ENCODE measurements at regions not wholly inside any gene's neighbourhood (a gene's known extent, or its start where the extent isn't known, plus 50 kb on each side); places are given as distances from the start of the nearest gene placed in this dataset.

- Histone ChIP-seq H3K9me3 (ENCODE audit: control insufficient read depth, insufficient read depth, low read length) (no peaks in the 10 kb centered on the region), H3K79me2 (ENCODE audit: control insufficient read depth, low read length) (no peaks in the 10 kb centered on the region), H3K27ac (ENCODE audit: low read depth, low read length) (no peak overlapping the region), H3K4me3 (ENCODE audit: low read length) (no peak overlapping the region), H3K4me1 (ENCODE audit: control insufficient read depth, low read length) (no peaks in the 10 kb centered on the region), H3K36me3 (ENCODE audit: control insufficient read depth, low read length) (no peaks in the 10 kb centered on the region), H3F3A (ENCODE audit: control insufficient read depth, insufficient read depth) (no peaks in the 10 kb centered on the region), H3K9me2 (replicated peaks; ENCODE audit: control insufficient read depth, low read length) (no peaks in the 10 kb centered on the region), H3K4me2 (ENCODE audit: low read length) (no peak overlapping the region), H3K27me3 (ENCODE audit: control insufficient read depth, low read length) (no peaks in the 10 kb centered on the region), H4K20me1 (ENCODE audit: control insufficient read depth, insufficient read depth, low read depth, low read length) (no peaks in the 10 kb centered on the region)
- TF ChIP-seq EZH2phosphoT487 (IDR thresholded peaks at IDR 0.05; ENCODE audit: borderline replicate concordance, low read length) = no peak
- TF ChIP-seq, protein P1, sequence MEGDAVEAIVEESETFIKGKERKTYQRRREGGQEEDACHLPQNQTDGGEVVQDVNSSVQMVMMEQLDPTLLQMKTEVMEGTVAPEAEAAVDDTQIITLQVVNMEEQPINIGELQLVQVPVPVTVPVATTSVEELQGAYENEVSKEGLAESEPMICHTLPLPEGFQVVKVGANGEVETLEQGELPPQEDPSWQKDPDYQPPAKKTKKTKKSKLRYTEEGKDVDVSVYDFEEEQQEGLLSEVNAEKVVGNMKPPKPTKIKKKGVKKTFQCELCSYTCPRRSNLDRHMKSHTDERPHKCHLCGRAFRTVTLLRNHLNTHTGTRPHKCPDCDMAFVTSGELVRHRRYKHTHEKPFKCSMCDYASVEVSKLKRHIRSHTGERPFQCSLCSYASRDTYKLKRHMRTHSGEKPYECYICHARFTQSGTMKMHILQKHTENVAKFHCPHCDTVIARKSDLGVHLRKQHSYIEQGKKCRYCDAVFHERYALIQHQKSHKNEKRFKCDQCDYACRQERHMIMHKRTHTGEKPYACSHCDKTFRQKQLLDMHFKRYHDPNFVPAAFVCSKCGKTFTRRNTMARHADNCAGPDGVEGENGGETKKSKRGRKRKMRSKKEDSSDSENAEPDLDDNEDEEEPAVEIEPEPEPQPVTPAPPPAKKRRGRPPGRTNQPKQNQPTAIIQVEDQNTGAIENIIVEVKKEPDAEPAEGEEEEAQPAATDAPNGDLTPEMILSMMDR (IDR thresholded peaks at IDR 0.05; ENCODE audit: low read depth, low read length, poor library complexity, severe bottlenecking) = no peak
These were observed 248.2 kb upstream of the PITRM1 start for GRCh38 chr10:3420527-3421469.

- no peaks in the 10 kb centered on the region for H3F3A ChIP-seq (ENCODE audit: control insufficient read depth, insufficient read depth)
- H3K4me1 ChIP-seq (ENCODE audit: control insufficient read depth, low read length) = no peaks in the 10 kb centered on the region
- H3K4me3 ChIP-seq (ENCODE audit: low read length) = no peak overlapping the region
- no peaks in the 10 kb centered on the region for H3K36me3 ChIP-seq (ENCODE audit: control insufficient read depth, low read length)
- no peak overlapping the region for H3K27ac ChIP-seq (ENCODE audit: low read depth, low read length)
- no peak for TF ChIP-seq EZH2phosphoT487 (IDR thresholded peaks at IDR 0.05; ENCODE audit: borderline replicate concordance, low read length)
- TF ChIP-seq, protein P1 (IDR thresholded peaks at IDR 0.05; ENCODE audit: low read depth, low read length, poor library complexity, severe bottlenecking) = no peak
- no peaks in the 10 kb centered on the region for H3K27me3 ChIP-seq (ENCODE audit: control insufficient read depth, low read length)
- H3K9me3 ChIP-seq (ENCODE audit: control insufficient read depth, insufficient read depth, low read length) = no peaks in the 10 kb centered on the region
- H3K79me2 ChIP-seq (ENCODE audit: control insufficient read depth, low read length) = no peaks in the 10 kb centered on the region
- H3K4me2 ChIP-seq (ENCODE audit: low read length) = no peak overlapping the region
- no peaks in the 10 kb centered on the region for H3K9me2 ChIP-seq (replicated peaks; ENCODE audit: control insufficient read depth, low read length)
- H4K20me1 ChIP-seq (ENCODE audit: control insufficient read depth, insufficient read depth, low read depth, low read length) = no peaks in the 10 kb centered on the region
These were observed 247.3 kb upstream of the PITRM1 start for GRCh38 chr10:3419719-3420495.

DNA sequence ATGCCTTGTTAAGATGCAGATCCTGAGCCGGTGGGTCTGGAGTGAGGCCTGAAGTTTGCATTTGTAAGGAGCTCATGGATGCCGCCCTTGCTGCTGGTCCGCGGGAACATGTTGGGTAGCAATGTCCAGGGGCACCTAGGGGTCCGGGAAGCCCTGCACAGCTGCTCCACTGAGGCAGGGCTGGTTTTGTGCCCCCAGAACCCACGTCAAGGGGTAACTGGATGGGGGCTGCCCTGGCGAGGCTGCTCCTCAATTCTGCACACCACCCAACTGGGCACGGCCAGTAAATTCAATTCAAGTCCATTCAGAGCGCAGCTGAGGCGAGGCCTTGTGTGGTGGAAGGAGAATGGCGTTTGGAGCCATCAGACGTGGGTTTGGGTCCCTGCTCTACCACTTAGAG, 246.3 kb upstream of the PITRM1 start:
- no peaks in the 10 kb centered on the region for H3K9me2 ChIP-seq (replicated peaks; ENCODE audit: control insufficient read depth, low read length)
- H3K36me3 ChIP-seq (ENCODE audit: control insufficient read depth, low read length) = no peaks in the 10 kb centered on the region
- H3K79me2 ChIP-seq (ENCODE audit: control insufficient read depth, low read length) = no peaks in the 10 kb centered on the region
- no peak for TF ChIP-seq EZH2phosphoT487 (IDR thresholded peaks at IDR 0.05; ENCODE audit: borderline replicate concordance, low read length)
- TF ChIP-seq, protein P1 (IDR thresholded peaks at IDR 0.05; ENCODE audit: low read depth, low read length, poor library complexity, severe bottlenecking) = no peak
- no peak overlapping the region for H3K27ac ChIP-seq (ENCODE audit: low read depth, low read length)
- H3F3A ChIP-seq (ENCODE audit: control insufficient read depth, insufficient read depth) = no peaks in the 10 kb centered on the region
- no peaks in the 10 kb centered on the region for H3K27me3 ChIP-seq (ENCODE audit: control insufficient read depth, low read length)
- H3K4me1 ChIP-seq (ENCODE audit: control insufficient read depth, low read length) = no peaks in the 10 kb centered on the region
- H4K20me1 ChIP-seq (ENCODE audit: control insufficient read depth, insufficient read depth, low read depth, low read length) = no peaks in the 10 kb centered on the region
- H3K9me3 ChIP-seq (ENCODE audit: control insufficient read depth, insufficient read depth, low read length) = no peaks in the 10 kb centered on the region; the same call in 1 of the 2 replicates
- H3K4me2 ChIP-seq (ENCODE audit: low read length) = no peak overlapping the region
- no peak overlapping the region for H3K4me3 ChIP-seq (ENCODE audit: low read length)
